HG03066 (cell line): ENCODE measurements at regions not wholly inside any gene's neighbourhood (a gene's known extent, or its start where the extent isn't known, plus 50 kb on each side); places are given as distances from the start of the nearest gene placed in this dataset.
"Not testable (repeated sequence)": the region's sequence is repeated elsewhere in the genome, so short reads cannot be mapped to it uniquely, and the experiment has no call there.

Experiments used
- ATAC-seq: cut with Tn5 transposase; IDR thresholded peaks from one replicate; pipeline ENCODE4 v1.9.1; 2021; ENCODE audit warnings: low read depth; ENCODE audit not compliant: unreplicated experiment

DNA sequence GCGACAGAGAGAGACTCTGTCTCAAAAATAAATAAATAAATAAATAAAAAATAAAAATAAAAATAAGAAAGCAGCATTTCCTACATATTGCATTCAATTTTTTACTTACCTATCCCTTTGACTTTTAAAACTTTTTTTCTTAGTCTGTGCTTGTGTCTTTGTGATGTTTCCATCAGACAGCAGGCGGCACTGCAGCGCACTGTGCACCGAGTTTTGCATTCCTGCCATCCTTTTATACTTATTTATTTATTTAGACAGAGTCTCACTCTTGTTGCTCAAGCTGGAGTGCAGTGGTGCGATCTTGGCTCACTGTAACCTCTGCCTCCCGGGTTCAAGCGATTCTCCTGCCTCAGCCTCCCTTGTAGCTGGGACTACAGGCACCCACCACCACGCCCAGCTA, 203.9 kb downstream of the SPATA31A1 start:
- ATAC-seq: not testable (repeated sequence)

DNA sequence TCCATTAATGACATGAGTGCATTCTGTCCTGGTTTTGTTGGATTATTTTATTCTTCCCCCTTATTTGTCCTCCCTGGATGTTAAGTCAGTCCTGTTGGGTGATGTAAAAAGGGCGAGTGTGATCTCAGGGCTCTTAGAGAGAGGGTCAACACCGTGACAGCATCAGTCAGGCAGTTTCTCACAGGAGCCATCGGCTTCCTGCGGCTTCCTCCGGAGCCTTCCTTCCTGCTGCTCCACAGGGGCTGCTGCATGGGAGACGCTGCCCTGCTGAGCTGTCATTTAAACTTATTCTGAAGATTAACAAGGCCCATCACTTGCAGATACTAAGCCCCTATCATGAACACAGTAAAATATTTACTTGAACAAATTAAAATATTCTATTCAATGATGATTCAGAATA, 211.3 kb downstream of the SPATA31A1 start:
- not testable (repeated sequence) for ATAC-seq

DNA sequence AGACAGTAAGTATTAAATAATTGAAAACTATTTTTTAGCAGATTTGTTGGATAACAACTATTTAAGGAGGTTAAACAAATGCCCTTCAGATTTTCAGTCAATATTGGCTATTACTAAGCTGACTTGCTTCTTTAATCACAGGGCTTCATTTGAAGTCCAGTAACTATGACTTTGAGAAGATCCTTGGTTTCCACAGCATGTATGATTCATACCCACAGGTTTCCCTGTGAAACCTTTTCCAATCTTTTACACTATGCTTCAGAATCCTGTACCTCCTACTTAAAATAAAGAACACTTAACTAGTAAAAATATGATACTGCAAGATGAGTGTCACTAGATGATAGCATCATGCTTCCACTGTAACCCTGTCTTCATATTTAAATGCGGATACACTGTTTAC, 211.9 kb downstream of the SPATA31A1 start:
- not testable (repeated sequence) for ATAC-seq

DNA sequence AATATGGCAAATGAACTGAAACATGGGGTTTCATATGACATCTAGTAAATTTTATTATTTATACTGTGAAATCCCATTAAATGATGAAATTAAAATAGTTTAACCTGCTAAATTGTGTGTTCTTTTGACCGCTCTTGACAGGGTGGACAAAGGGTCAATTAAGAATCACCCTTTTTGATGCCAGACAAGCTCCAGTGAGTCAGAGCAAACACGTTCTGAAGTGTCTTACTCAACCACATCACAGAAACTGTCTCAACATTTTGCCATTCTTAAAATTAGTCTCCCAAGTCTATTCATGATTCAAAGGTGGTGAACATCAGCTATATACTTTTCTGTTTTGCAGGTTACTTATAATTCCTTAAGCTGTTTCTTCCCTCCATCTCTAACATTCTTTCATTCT, 213.4 kb downstream of the SPATA31A1 start:
- ATAC-seq: not testable (repeated sequence)

DNA sequence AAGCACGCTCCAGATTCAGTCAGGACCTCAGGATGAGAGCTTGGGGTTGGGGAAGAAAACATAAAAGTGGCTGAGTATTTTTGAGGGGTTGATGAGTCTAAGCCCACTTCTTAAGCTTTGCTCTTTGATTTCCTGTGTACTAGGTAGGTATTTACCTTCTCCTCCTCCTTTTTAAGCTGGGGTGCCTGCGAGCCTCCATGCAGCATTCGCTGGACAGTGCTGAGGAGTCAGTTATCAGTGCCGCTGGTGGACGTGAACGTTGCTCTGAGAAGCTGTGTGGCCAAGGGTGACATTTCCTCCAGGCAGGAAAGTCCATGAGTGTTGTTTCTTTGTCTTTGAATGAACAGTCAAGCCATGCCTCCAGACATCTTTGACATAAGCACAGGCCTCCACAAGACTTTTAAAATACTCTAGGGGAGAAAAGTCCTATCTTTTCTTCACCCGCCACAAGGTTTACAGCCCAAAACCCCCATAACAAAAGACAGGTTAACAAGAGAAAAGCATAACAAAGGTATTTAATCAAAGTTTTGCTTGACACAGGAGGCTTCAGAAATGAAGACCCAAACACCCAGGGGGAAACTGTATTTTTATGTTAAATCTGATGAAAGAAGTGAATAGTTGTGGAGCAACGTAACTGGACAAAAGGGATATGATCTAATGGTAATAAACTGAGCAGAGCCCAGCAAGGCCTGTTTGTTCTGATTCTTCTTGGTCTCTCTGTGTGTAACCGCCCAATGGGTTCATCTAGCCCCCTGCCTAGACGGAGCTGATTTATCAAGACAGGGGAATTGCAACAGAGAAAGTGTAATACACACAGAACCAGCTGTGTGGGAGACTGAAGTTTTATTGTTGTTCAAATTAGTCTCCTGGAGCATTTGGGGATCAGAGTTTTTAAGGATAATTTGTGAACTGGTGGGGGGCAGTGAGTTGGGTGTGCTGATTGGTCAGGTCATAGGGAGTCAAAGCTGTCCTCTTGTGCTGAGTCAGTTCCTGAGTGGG, 217.9 kb downstream of the SPATA31A1 start:
- not testable (repeated sequence) for ATAC-seq

DNA sequence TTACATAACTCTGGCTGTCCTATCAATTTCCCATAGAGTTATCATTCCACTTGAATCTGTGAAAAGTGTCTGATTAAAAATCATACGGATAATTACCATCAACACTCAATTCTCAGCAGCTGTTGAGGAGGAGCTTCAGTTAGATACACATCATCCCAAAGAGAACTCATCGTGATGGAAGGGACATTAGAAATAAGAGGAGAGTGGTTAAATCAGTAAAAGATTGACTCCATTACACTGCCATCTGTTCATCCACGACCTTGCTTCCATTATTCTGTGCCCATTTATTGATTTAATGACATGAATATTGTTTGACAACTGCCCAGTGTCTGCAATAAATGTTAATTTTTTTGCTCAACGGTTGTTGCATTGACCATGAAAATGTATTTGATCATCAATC, 223.5 kb downstream of the SPATA31A1 start:
- ATAC-seq: not testable (repeated sequence)

DNA sequence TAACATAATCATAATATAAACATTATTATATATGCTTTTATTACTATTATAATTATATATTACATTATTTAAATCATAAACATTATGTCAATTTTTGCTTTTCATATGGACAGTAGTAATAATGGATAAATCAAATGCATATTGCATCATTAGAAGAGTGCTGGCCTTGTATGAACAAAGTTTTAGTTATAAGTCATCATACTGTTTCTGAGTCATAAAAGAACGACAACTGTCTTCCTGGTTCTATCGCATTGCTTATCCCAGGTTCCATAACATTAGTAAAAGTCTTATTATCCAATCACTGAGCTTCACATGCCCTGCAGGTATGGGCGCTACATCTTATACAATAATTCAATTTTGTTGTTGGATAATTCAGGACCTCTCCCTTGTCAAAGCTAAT, 225.8 kb downstream of the SPATA31A1 start:
- ATAC-seq: not testable (repeated sequence)

DNA sequence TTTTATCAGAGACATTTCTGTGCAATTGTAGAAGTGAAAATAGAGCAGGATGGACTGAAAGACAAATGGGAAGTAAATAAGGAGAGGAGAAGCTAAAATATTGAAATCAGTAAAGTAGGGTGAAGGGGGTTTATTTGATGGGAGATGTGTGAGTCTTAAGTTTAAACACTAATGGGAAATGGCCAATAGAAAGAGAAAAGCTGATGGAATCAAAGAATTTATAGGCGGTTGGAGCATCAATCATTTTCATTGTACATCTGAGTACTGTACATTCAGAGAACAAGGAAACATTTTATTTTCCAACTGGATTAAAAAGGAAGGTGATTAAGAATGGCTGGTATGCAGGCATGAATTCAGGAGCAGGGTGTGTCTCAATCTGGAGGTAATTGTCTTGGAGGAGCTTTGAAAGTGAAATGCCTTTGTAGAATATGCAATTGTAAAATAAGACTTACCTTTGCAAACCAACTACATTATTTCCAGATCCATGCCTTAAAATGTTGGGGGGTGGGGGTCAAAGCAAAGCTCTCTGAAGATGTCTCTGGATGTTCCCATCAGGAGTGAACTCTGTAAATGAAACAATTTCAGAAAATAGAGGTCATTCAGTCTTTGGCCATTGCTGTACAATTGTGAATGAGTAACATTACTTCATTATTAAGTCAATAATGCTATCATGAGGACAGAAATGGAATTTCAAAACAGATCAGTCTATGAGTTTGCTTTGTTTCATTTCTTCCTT, 227.4 kb downstream of the SPATA31A1 start:
- ATAC-seq: not testable (repeated sequence)

DNA sequence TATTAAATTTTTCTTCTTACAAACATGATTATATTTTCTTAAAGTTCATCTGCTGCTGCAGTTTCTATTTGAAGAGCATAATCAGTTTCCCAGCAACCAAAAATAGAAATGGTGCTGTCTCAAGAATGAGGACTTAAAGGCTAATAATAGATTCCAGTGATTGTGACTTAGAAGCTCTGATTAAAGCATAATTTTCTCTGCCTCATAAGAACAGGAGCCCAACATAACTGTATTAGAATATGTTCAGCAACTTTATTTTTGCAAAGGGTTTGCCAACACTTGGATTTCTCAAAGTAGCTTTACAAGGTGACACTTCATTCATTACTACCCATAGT, 227.9 kb downstream of the SPATA31A1 start:
- not testable (repeated sequence) for ATAC-seq

DNA sequence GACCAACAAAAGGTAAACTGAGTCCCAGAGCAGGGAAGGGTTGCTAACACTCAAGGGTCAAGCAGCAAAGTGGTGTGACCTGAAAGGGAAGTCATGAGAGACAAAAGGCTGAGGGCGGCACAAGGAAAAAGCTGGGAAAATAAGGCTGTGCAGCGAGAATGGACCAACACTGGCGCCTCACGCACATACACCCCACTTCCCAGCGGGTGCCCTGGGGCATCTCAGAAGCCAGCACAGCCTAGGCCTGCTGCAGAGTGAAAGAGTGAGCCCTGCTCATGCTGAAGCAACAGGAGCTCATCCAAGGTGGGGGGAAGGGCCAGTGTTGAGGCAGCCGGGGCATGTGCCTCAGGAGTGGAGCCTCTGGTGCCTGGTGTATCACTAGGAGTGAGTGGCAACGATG, 229.8 kb downstream of the SPATA31A1 start:
- not testable (repeated sequence) for ATAC-seq

DNA sequence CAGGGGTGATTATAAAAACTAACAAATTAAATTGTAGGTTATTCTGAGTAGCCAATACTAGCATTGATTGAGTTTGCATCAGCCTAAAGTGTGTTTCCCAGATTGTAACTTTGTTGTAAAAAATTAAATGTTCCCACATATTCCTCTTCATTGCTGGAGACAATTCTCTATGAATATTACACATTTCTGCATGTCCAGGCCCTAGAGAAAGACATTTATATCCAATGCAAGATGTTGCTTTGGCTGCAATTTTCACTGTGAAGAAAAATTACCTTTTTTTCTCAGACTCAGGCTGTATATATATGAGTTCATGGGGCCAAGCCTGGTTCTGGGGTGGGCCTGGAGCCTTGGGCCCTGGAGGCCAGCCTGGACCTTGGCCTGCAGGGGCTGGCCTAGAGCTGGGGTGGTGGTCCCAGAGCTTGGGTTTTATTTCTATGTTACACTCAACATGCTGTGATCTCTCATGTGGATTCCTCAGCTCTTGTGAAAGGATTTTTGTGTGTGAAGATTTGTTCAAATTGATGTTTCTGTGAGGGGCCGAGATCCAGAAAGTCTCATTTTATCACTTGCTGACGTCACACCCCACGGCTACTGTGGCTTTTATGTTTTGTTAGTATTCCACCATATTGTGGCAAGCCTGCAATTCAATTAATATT, 232.5 kb downstream of the SPATA31A1 start:
- ATAC-seq: no peak

DNA sequence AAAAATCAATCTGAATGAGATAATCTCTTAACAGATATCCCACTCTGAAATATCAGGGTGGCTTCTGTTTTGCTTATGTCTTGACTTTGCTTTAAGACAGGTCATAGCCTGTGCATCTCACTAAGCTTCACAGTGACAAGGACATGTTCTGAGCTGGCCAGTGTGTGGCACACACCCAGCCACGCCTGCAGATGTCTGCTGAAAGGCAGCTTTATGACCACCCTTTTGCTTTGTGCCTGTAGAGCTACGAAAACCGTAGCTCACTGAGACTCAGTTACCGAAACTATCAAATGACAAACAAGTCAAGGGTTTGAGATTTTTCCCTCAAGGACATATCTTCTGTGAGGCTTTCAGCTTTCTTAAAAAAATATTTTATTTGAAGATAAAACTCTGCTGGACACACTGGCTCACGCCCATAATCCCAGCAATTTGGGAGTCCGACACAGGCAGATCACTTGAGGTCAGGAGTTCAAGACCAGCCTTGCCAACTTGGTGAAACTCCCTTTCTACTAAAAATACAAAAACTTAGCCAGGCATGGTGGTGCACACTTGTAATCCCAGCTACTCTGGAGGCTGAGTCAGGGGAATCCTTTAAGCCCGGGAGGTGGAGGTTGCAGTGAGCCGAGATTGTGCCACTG, 233.2 kb downstream of the SPATA31A1 start:
- no peak for ATAC-seq

DNA sequence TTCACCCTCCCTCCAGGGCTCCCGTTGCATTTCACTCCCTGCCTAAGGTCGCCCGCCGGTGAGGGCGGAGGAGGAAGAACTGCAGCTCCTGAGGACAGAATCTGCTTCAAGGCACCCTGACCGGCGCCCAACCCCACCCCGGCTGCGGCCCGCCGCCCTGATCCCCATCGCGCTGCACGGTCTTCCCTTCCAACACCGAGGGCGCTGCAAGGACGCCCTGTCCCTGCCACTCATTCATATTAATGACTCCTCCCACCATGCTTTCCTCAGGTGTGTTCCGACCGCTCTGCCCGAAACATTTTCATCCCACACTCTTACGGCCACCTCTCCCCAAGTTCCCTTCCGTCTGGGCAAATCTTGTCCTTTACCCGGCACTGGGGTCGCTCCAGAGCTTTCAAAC, 248.6 kb downstream of the SPATA31A1 start:
- not testable (repeated sequence) for ATAC-seq

DNA sequence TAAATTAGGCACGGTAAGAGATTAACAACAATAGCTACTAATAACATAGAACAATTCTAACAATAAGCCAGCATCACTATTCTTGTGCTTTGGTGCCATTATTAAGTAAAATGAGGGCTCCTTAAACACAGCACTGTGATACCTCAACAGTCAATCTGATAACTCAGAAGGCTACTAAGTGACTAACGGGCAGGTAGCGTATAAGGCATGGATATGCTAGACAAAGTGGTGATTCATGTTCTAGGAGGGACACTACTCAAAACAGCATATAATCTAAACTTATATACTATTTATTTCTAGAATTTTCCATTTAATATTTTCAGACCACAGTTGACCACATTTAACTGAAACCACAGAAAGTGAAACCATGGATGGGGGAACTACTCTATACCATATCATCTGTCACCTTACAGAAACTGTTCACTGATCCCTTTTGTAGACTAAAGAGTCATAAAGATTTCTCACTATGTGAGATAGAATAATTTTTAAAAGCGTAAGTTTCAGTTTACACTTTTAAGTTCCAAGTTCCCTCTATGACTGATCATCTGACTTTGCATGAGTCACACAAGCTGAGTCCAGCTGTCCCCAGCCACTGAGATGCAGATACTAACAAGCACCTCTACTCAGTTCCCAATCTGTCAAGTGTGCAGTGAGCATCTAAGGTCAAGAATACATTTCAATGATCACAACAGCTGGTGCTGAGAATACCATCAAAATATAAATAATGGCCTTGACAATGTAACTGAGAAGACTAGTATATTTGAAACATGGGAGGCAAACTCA, 256.2 kb downstream of the SPATA31A1 start:
- ATAC-seq: peak; percentile 92

DNA sequence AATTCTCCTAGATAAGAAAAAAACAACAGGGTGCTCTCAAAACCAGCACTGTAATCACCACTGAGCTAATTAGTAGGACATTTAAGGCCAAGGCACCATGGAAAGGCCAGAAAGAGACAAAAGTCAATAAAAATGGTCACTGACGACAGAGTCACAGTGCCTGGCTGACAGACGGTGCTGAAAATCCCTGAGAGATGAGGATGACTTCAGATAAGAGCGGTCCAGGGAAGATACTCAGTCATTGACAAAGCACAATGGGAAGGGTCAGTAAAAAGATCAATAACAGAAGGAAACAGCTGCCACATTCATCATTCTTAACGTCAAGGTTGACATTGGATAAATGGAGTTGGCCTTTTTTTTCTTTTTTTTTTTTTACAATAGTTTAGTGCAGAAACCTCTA, 261.0 kb downstream of the SPATA31A1 start:
- ATAC-seq: not testable (repeated sequence)

DNA sequence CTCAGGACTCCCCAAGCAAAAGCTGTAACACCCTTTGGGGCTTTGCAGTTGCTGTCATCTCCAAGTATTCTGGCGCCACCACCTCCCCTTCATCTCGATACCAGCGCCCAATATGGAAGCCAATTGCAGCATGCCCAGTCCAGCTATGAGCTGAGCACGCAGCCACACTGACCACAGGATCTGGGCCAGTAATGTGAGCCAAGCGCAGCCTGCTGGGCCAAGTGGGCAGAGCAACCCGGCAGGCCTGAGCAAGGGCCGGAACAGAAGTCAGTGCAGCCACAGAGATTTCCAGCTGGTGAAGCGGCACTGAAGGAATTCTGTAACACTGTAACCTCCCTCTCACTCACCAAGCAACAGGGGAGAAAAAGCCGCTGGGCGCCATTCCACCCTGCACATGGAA, 268.6 kb downstream of the SPATA31A1 start:
- ATAC-seq: not testable (repeated sequence)

DNA sequence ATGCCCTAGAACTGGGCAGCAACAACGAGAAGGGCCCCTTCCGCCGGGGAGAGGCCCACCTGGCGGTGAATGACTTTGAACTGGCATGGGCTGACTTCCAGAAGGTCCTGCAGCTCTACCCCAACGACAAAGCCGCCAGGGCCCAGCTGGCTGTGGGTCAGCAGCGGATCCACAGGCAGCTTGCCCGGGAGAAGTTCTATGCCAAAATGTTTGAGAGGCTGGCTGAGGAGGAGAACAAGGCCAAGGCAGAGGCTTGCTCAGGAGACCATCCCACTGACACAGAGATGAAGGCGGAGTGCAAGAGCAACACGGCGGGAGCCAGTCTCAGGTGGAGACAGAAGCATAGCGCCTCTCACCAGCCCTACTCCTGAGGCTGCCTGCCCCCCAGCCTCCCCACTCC, 276.6 kb downstream of the SPATA31A1 start:
- ATAC-seq: not testable (repeated sequence)

DNA sequence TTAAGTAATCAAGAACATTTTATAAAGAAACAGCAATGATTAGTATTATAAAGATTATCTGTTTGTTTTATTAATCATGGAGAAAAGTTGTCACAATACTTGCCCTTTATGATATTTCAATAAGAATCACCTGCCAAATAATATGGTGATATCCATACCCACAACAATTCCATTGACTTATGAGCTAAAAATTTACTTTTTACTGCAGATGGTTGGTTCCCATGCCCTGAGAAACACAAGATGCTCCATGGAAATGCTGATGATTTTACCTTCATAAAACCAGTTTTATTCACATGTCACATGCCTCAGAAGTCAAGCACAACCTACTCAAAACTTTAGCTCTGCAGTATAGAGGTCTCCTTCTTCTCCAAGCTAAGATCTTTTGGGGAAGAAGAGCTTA, 293.6 kb downstream of the SPATA31A1 start:
- not testable (repeated sequence) for ATAC-seq

DNA sequence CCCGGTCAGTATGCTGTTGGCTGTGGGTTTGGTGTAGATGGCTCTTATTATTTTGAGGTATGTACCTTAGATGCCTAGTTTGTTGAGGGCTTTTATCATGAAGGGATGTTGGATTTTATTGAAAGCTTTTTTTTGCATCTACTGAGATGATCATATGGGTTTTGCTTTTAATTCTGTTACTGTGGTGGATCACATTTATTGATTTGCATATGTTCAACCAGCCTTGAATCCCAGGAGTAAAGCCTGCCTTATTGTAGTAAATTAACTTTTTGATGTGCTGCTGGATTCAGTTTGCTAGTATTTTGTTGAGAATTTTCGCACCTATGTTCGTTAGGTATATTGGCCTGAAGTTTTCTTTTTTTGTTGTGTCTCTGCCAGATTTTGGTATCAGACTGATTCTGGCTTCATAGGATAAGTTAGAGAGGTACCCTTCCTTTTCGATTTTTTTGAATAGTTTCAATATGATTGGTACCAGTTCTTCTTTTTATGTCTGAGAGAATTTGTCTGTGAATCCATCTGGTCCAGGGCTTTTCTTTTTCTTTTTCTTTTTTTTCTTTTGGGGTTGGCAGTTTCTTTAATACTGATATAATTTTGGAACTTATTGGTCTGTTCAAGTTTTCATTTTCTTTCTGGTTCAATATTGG, 301.6 kb downstream of the SPATA31A1 start:
- not testable (repeated sequence) for ATAC-seq
